Breast epithelium (tissue), 3 donors: ENCODE measurements at regions not wholly inside any gene's neighbourhood (a gene's known extent, or its start where the extent isn't known, plus 50 kb on each side); places are given as distances from the start of the nearest gene placed in this dataset.

Experiments used
- POLR2A ChIP-seq: fragments of 450-650 bp; IDR thresholded peaks from one replicate; pipeline ENCODE4 v1.6.1; 2016; ENCODE audit warnings: antibody characterized with exemption, mild to moderate bottlenecking, moderate library complexity
- TF ChIP-seq, protein P1 (sequence below), 3 donors: fragments of 450-650 bp; IDR thresholded peaks; one replicate each; pipeline ENCODE4 v1.5.1; 2016 to 2017; ENCODE audit warnings: antibody characterized with exemption in 3 of 3, mild to moderate bottlenecking in 3 of 3, moderate library complexity in 3 of 3

DNA sequence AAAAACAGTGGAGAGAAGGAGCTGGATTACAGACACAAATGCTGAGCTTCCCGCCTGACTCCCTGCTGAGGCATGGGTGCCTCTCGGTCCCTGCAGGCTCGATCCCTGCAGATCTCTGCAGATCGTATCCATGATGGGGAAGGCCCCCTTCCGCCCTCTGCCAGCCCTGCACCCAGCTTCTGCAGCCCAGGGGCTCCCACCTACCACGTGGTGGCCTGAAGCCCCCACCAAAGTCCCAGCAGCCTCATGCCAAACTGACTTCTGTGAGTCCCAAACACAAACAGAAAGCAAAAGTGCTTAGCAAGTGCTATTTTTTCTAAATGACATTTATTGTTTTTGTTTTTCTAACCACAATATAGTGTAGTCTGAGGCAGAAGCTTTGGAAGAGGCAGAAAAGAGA is 127.1 kb upstream of the CHST15 start:
- TF ChIP-seq, protein P1, sequence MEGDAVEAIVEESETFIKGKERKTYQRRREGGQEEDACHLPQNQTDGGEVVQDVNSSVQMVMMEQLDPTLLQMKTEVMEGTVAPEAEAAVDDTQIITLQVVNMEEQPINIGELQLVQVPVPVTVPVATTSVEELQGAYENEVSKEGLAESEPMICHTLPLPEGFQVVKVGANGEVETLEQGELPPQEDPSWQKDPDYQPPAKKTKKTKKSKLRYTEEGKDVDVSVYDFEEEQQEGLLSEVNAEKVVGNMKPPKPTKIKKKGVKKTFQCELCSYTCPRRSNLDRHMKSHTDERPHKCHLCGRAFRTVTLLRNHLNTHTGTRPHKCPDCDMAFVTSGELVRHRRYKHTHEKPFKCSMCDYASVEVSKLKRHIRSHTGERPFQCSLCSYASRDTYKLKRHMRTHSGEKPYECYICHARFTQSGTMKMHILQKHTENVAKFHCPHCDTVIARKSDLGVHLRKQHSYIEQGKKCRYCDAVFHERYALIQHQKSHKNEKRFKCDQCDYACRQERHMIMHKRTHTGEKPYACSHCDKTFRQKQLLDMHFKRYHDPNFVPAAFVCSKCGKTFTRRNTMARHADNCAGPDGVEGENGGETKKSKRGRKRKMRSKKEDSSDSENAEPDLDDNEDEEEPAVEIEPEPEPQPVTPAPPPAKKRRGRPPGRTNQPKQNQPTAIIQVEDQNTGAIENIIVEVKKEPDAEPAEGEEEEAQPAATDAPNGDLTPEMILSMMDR (IDR thresholded peaks at IDR 0.05) = no peak
- TF ChIP-seq POLR2A = no peak
